ENCODE measurements at regions not wholly inside any gene's neighbourhood (a gene's known extent, or its start where the extent isn't known, plus 50 kb on each side); places are given as distances from the start of the nearest gene placed in this dataset.

DNA sequence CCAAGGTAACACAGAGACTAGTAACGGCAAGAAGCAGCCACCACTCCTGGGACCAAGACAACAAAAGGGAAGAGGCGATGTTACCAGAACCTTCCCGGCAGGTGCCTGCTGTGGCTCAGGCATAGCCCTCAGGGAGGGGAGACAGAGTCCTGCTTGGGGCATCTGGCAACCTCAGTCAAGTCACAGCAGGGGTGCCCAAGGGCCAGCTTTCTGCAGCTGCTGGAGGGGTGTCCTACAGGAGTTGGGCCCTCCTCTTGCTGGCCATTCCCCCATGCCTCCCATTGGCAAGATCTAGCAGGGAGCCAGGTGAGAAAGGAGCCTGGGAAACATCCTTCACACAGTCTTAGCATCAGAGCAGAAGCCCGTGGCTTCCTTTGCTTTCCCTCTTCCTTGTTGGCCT lies 197.3 kb upstream of the IL12A start:
- Histone ChIP-seq H3K36me3 (ENCODE audit: control insufficient read depth in 3 of 3, insufficient read depth in 3 of 3, low read length in 3 of 3) (no peaks in the 10 kb centered on the region), H3K4me1 (ENCODE audit: control insufficient read depth in 3 of 3, insufficient read depth in 3 of 3, low read length in 3 of 3) (peaks cover 0 to 13% (median 11%) of the 10 kb centered on the region in 3 donors), H3K27ac (ENCODE audit: low read depth, low read length) (no peak overlapping the region), H3K9ac (ENCODE audit: low read depth in 1 of 3, low read length in 3 of 3) (no peak overlapping the region), H3K27me3 (ENCODE audit: control insufficient read depth in 3 of 3, insufficient read depth in 3 of 3, low read length in 3 of 3) (no peaks in the 10 kb centered on the region), H3K9me3 (ENCODE audit: control insufficient read depth in 3 of 3, low read length in 3 of 3) (no peaks in the 10 kb centered on the region), H3K4me3 (ENCODE audit: low read length in 3 of 3) (no peak overlapping the region)

DNA sequence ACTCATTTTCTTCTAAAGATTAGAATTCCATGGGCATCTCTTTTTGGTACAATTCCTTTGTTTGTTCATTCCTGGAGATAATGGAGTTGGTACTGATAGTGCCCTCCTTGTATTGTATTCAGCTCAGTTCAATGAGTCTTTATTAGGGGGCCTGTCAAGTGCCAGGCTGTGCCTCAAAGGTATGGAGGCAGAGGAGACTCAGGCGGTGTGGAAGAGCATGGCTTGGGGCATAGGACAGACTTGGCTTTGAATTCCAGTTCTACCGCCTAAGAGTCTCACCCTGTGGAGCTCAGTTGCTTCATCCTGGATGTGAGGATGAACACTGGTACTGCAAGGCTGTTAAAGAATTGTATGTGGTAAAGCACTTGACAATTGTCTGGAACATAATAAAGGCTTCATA lies 196.6 kb upstream of the IL12A start:
- Histone ChIP-seq H3K36me3 (ENCODE audit: control insufficient read depth in 3 of 3, insufficient read depth in 3 of 3, low read length in 3 of 3) (no peaks in the 10 kb centered on the region), H3K27me3 (ENCODE audit: control insufficient read depth in 3 of 3, insufficient read depth in 3 of 3, low read length in 3 of 3) (no peaks in the 10 kb centered on the region), H3K9ac (ENCODE audit: low read depth in 1 of 3, low read length in 3 of 3) (no peak overlapping the region), H3K9me3 (ENCODE audit: control insufficient read depth in 3 of 3, low read length in 3 of 3) (no peaks in the 10 kb centered on the region), H3K4me1 (ENCODE audit: control insufficient read depth in 3 of 3, insufficient read depth in 3 of 3, low read length in 3 of 3) (peaks cover 0 to 17% (median 11%) of the 10 kb centered on the region in 3 donors), H3K4me3 (ENCODE audit: low read length in 3 of 3) (no peak overlapping the region), H3K27ac (ENCODE audit: low read depth, low read length) (no peak overlapping the region)

DNA sequence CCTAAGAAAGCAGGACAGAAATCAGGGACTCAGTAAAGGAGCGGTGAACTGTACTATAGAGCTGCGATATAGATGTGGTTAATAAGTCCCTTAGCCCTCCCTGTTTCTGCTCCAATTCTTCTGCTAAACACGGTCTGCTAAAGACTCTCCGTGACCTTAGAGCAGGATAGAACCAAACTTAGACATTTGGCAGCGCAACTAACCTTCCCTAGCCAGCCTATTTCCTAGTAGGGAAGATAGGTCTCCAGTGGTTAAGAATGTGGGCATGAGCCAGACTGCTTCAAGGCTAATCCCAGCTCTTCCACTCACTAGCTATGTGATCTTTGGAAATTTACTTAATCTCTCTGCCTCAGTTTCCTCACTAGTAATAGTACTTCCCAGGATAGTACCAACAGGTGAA lies 193.6 kb upstream of the IL12A start:
- Histone ChIP-seq H3K9ac (ENCODE audit: low read depth in 1 of 3, low read length in 3 of 3) (no peak overlapping the region), H3K9me3 (ENCODE audit: control insufficient read depth in 3 of 3, low read length in 3 of 3) (no peaks in the 10 kb centered on the region), H3K4me3 (ENCODE audit: low read length in 3 of 3) (peak overlapping the region in 1 of 3 donors; percentile 14), H3K36me3 (ENCODE audit: control insufficient read depth in 3 of 3, insufficient read depth in 3 of 3, low read length in 3 of 3) (no peaks in the 10 kb centered on the region), H3K27ac (ENCODE audit: low read depth, low read length) (peak overlapping the region; percentile 50), H3K4me1 (ENCODE audit: control insufficient read depth in 3 of 3, insufficient read depth in 3 of 3, low read length in 3 of 3) (peaks cover 0 to 17% (median 7%) of the 10 kb centered on the region in 3 donors), H3K27me3 (ENCODE audit: control insufficient read depth in 3 of 3, insufficient read depth in 3 of 3, low read length in 3 of 3) (no peaks in the 10 kb centered on the region)

DNA sequence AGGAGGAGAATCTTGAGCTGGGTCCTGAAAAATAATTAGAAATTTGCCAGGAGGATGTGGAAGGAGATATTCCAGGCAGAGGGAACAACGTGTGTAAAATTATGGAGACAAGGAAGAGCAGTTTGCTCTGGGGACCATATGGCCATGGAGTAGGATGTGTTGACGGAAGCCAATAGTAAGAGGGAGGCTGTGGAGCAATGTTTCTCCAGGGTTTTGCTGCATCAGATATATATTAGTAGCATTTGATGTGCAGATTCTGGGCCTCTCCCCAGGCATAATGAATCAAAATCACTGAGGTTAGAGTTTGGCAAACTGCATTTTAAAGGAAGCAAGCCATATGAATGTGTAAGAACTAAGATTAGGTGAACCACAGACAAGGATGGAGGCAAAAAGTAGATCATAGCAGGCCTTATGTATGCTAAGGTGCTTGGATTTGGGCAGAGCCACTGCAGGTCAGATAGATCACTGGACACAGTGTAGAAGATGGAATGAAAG lies 192.9 kb upstream of the IL12A start:
- Histone ChIP-seq H3K4me1 (ENCODE audit: control insufficient read depth in 3 of 3, insufficient read depth in 3 of 3, low read length in 3 of 3) (peaks cover 0 to 17% (median 7%) of the 10 kb centered on the region in 3 donors), H3K4me3 (ENCODE audit: low read length in 3 of 3) (no peak overlapping the region), H3K27ac (ENCODE audit: low read depth, low read length) (peak overlapping the region; percentile 50), H3K9ac (ENCODE audit: low read depth in 1 of 3, low read length in 3 of 3) (no peak overlapping the region), H3K27me3 (ENCODE audit: control insufficient read depth in 3 of 3, insufficient read depth in 3 of 3, low read length in 3 of 3) (no peaks in the 10 kb centered on the region), H3K9me3 (ENCODE audit: control insufficient read depth in 3 of 3, low read length in 3 of 3) (no peaks in the 10 kb centered on the region), H3K36me3 (ENCODE audit: control insufficient read depth in 3 of 3, insufficient read depth in 3 of 3, low read length in 3 of 3) (no peaks in the 10 kb centered on the region)

DNA sequence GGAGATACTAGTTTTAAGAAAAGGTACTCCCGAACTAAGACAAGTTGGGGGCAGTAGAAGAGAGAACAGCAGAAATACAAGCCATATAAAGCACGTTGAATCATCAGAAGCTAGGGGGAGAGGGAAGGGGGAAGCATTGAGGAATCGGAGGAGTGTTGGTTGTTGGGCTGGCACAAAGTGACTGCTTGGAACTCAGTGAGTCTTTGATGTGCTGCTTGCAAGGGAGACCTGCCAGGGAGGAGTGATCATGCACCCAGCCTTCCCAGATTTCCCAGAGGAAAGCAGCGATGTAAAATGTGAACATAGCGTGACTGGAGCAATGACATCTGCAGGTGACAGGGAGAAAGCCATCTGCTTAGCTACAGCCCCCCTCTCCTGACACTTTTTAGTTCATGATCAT lies 192.4 kb upstream of the IL12A start:
- no peaks in the 10 kb centered on the region for H3K9me3 ChIP-seq (ENCODE audit: control insufficient read depth in 3 of 3, low read length in 3 of 3)
- peak overlapping the region; percentile 45 for H3K27ac ChIP-seq (ENCODE audit: low read depth, low read length)
- H3K36me3 ChIP-seq (ENCODE audit: control insufficient read depth in 3 of 3, insufficient read depth in 3 of 3, low read length in 3 of 3), result no peaks in the 10 kb centered on the region
- H3K4me1 ChIP-seq (ENCODE audit: control insufficient read depth in 3 of 3, insufficient read depth in 3 of 3, low read length in 3 of 3), result peaks cover 0 to 17% (median 7%) of the 10 kb centered on the region in 3 donors
- H3K27me3 ChIP-seq (ENCODE audit: control insufficient read depth in 3 of 3, insufficient read depth in 3 of 3, low read length in 3 of 3), result no peaks in the 10 kb centered on the region
- H3K9ac ChIP-seq (ENCODE audit: low read depth in 1 of 3, low read length in 3 of 3), result no peak overlapping the region
- H3K4me3 ChIP-seq (ENCODE audit: low read length in 3 of 3), result no peak overlapping the region

GRCh38 chr3:159796744-159797143 lies 191.9 kb upstream of the IL12A start:
- Histone ChIP-seq H3K9ac (ENCODE audit: low read depth in 1 of 3, low read length in 3 of 3) (no peak overlapping the region), H3K27me3 (ENCODE audit: control insufficient read depth in 3 of 3, insufficient read depth in 3 of 3, low read length in 3 of 3) (no peaks in the 10 kb centered on the region), H3K4me3 (ENCODE audit: low read length in 3 of 3) (no peak overlapping the region), H3K4me1 (ENCODE audit: control insufficient read depth in 3 of 3, insufficient read depth in 3 of 3, low read length in 3 of 3) (peaks cover 0 to 17% (median 7%) of the 10 kb centered on the region in 3 donors), H3K9me3 (ENCODE audit: control insufficient read depth in 3 of 3, low read length in 3 of 3) (no peaks in the 10 kb centered on the region), H3K27ac (ENCODE audit: low read depth, low read length) (peak overlapping the region; percentile 45), H3K36me3 (ENCODE audit: control insufficient read depth in 3 of 3, insufficient read depth in 3 of 3, low read length in 3 of 3) (no peaks in the 10 kb centered on the region)

GRCh38 chr3:159797771-159798170 lies 190.9 kb upstream of the IL12A start:
- no peak overlapping the region for H3K9ac ChIP-seq (ENCODE audit: low read depth in 1 of 3, low read length in 3 of 3)
- H3K4me1 ChIP-seq (ENCODE audit: control insufficient read depth in 3 of 3, insufficient read depth in 3 of 3, low read length in 3 of 3), result peaks cover 0 to 17% (median 7%) of the 10 kb centered on the region in 3 donors
- peak overlapping the region; percentile 45 for H3K27ac ChIP-seq (ENCODE audit: low read depth, low read length)
- H3K9me3 ChIP-seq (ENCODE audit: control insufficient read depth in 3 of 3, low read length in 3 of 3), result no peaks in the 10 kb centered on the region
- H3K36me3 ChIP-seq (ENCODE audit: control insufficient read depth in 3 of 3, insufficient read depth in 3 of 3, low read length in 3 of 3), result no peaks in the 10 kb centered on the region
- H3K4me3 ChIP-seq (ENCODE audit: low read length in 3 of 3), result no peak overlapping the region
- H3K27me3 ChIP-seq (ENCODE audit: control insufficient read depth in 3 of 3, insufficient read depth in 3 of 3, low read length in 3 of 3), result no peaks in the 10 kb centered on the region

DNA sequence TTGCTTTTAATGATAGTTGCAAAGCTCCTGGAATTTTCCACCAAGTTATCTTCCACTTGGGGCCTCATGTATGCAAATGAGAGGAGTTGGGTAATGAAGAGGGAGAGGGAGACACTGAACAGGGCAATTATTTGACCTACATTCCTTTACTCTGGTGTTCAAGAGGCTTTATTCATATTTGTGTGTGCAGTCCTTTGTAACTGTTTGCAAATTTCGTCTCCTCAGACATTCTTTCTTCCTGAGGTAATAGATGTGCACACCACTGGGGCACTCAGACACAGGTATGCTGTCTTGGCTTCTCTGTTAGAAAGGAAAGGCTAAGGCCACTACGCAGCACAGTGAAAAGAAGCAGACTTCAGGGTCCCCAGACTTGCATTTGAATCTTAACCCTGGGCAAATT lies 189.7 kb upstream of the IL12A start:
- Histone ChIP-seq H3K27me3 (ENCODE audit: control insufficient read depth in 3 of 3, insufficient read depth in 3 of 3, low read length in 3 of 3) (no peaks in the 10 kb centered on the region), H3K9me3 (ENCODE audit: control insufficient read depth in 3 of 3, low read length in 3 of 3) (no peaks in the 10 kb centered on the region), H3K4me3 (ENCODE audit: low read length in 3 of 3) (no peak overlapping the region), H3K4me1 (ENCODE audit: control insufficient read depth in 3 of 3, insufficient read depth in 3 of 3, low read length in 3 of 3) (peaks cover 0 to 17% (median 7%) of the 10 kb centered on the region in 3 donors), H3K9ac (ENCODE audit: low read depth in 1 of 3, low read length in 3 of 3) (no peak overlapping the region), H3K36me3 (ENCODE audit: control insufficient read depth in 3 of 3, insufficient read depth in 3 of 3, low read length in 3 of 3) (no peaks in the 10 kb centered on the region), H3K27ac (ENCODE audit: low read depth, low read length) (no peak overlapping the region)

GRCh38 chr3:159800434-159801155 lies 188.0 kb upstream of the IL12A start:
- no peak overlapping the region for H3K27ac ChIP-seq (ENCODE audit: low read depth, low read length)
- H3K9ac ChIP-seq (ENCODE audit: low read depth in 1 of 3, low read length in 3 of 3), result no peak overlapping the region
- H3K36me3 ChIP-seq (ENCODE audit: control insufficient read depth in 3 of 3, insufficient read depth in 3 of 3, low read length in 3 of 3), result no peaks in the 10 kb centered on the region
- no peak overlapping the region for H3K4me3 ChIP-seq (ENCODE audit: low read length in 3 of 3)
- H3K27me3 ChIP-seq (ENCODE audit: control insufficient read depth in 3 of 3, insufficient read depth in 3 of 3, low read length in 3 of 3), result no peaks in the 10 kb centered on the region
- H3K9me3 ChIP-seq (ENCODE audit: control insufficient read depth in 3 of 3, low read length in 3 of 3), result no peaks in the 10 kb centered on the region
- H3K4me1 ChIP-seq (ENCODE audit: control insufficient read depth in 3 of 3, insufficient read depth in 3 of 3, low read length in 3 of 3), result peaks cover 0 to 16% (median 3%) of the 10 kb centered on the region in 3 donors

DNA sequence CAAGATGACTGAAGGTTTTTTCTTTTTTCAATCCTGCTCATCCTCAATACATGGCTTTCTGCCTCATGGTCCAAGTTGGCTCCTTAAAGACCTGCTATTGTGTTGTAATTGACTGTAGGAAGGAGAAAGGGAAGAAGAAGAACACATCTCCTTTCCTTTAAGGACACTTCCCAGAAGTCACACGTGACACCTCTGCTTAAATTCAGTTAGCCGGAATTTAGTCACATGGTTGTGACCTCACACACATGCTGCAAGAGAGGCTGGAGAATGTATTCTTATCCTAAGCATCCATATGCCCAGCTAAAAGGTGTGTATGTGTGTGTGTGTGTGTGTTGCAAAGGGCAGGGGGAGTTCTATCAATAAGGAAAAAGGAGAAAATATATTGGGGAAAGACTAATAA lies 185.8 kb upstream of the IL12A start:
- H3K36me3 ChIP-seq (ENCODE audit: control insufficient read depth in 3 of 3, insufficient read depth in 3 of 3, low read length in 3 of 3), result no peaks in the 10 kb centered on the region
- H3K4me3 ChIP-seq (ENCODE audit: low read length in 3 of 3), result no peak overlapping the region
- peaks cover 2 to 11% (median 3%) of the 10 kb centered on the region in 3 donors for H3K4me1 ChIP-seq (ENCODE audit: control insufficient read depth in 3 of 3, insufficient read depth in 3 of 3, low read length in 3 of 3)
- no peaks in the 10 kb centered on the region for H3K9me3 ChIP-seq (ENCODE audit: control insufficient read depth in 3 of 3, low read length in 3 of 3)
- no peaks in the 10 kb centered on the region for H3K27me3 ChIP-seq (ENCODE audit: control insufficient read depth in 3 of 3, insufficient read depth in 3 of 3, low read length in 3 of 3)
- H3K9ac ChIP-seq (ENCODE audit: low read depth in 1 of 3, low read length in 3 of 3), result no peak overlapping the region
- H3K27ac ChIP-seq (ENCODE audit: low read depth, low read length), result no peak overlapping the region
